OCI-M1 (cell line): ENCODE measurements at regions not wholly inside any gene's neighbourhood (a gene's known extent, or its start where the extent isn't known, plus 50 kb on each side); places are given as distances from the start of the nearest gene placed in this dataset.
A peak's percentile ranks its signal among the peaks of the same experiment; 100 is the strongest.
"Not testable (repeated sequence)": the region's sequence is repeated elsewhere in the genome, so short reads cannot be mapped to it uniquely, and the experiment has no call there.

Source experiments
- DNase-seq: peaks from one replicate; lab custom pipeline; 2025; lab: John Stamatoyannopoulos, UW

GRCh38 chr3:168976969-168977368 is 686.5 kb downstream of the MECOM start:
- no peak for DNase-seq

GRCh38 chr3:168975576-168975975 is 687.9 kb downstream of the MECOM start:
- DNase-seq = no peak

- no peak for DNase-seq
Measured at GRCh38 chr3:168974617-168975403, 688.7 kb downstream of the MECOM start.

- no peak for DNase-seq
Measured at GRCh38 chr3:168973897-168974296, 689.6 kb downstream of the MECOM start.

- no peak for DNase-seq
Measured at GRCh38 chr3:168973206-168973605, 690.3 kb downstream of the MECOM start.

GRCh38 chr3:168968609-168969008 is 694.9 kb downstream of the MECOM start:
- DNase-seq = peak; percentile 38

GRCh38 chr3:168964736-168965135 is 698.8 kb downstream of the MECOM start:
- DNase-seq = no peak

GRCh38 chr3:168961271-168961670 is 702.2 kb downstream of the MECOM start:
- no peak for DNase-seq

GRCh38 chr3:168959731-168960130 is 703.8 kb downstream of the MECOM start:
- DNase-seq = no peak

- DNase-seq = no peak
Measured at GRCh38 chr3:168958466-168958865, 705.0 kb downstream of the MECOM start.

- DNase-seq = no peak
Measured at GRCh38 chr3:168956076-168956475, 707.4 kb downstream of the MECOM start.

GRCh38 chr3:168952551-168952950 is 711.0 kb downstream of the MECOM start:
- peak; percentile 62 for DNase-seq

GRCh38 chr3:168951884-168952283 is 711.6 kb downstream of the MECOM start:
- no peak for DNase-seq

GRCh38 chr3:168951368-168951767 is 712.1 kb downstream of the MECOM start:
- DNase-seq = no peak

- no peak for DNase-seq
Measured at GRCh38 chr3:168950622-168951021, 712.9 kb downstream of the MECOM start.

- no peak for DNase-seq
Measured at GRCh38 chr3:168939651-168940238, 723.8 kb downstream of the MECOM start.

GRCh38 chr3:168933614-168934013 is 729.9 kb downstream of the MECOM start:
- DNase-seq = no peak

GRCh38 chr3:168929997-168930396 is 733.5 kb downstream of the MECOM start:
- not testable (repeated sequence) for DNase-seq

GRCh38 chr3:168926426-168926825 is 737.1 kb downstream of the MECOM start:
- DNase-seq = no peak

- DNase-seq = no peak
Measured at GRCh38 chr3:168925568-168925967, 737.9 kb downstream of the MECOM start.

- DNase-seq = no peak
Measured at GRCh38 chr3:168914662-168915061, 748.9 kb downstream of the MECOM start.

- no peak for DNase-seq
Measured at GRCh38 chr3:168909260-168909659, 754.3 kb downstream of the MECOM start.

- no peak for DNase-seq
Measured at GRCh38 chr3:168895419-168895818, 768.1 kb downstream of the MECOM start.

- no peak for DNase-seq
Measured at GRCh38 chr3:168894214-168894613, 769.3 kb downstream of the MECOM start.
